Mesenchymal stem cell (in vitro differentiated cells and primary cell): ENCODE measurements at regions not wholly inside any gene's neighbourhood (a gene's known extent, or its start where the extent isn't known, plus 50 kb on each side); places are given as distances from the start of the nearest gene placed in this dataset.

Source experiments
- DNase-seq: peaks from one replicate; pipeline ENCODE4 v3.0.0-alpha.2; 2013
- H2AFZ ChIP-seq: one replicate; pipeline ENCODE4 v1.6.1; 2013; ENCODE audit warnings: low read depth, mild to moderate bottlenecking, control low read depth, inconsistent platforms, low read length, moderate library complexity
- H2AK5ac ChIP-seq: 2 replicates; pipeline ENCODE4 v1.6.1; 2013; ENCODE audit warnings: low read length, moderate library complexity, mild to moderate bottlenecking, inconsistent platforms; ENCODE audit not compliant: severe bottlenecking
- H2BK120ac ChIP-seq: one replicate; pipeline ENCODE4 v1.6.1; 2013; ENCODE audit warnings: low read depth, mild to moderate bottlenecking, inconsistent platforms, low read length, moderate library complexity
- H2BK12ac ChIP-seq, 2 experiments: one replicate each; pipeline ENCODE4 v1.6.1; 2013; ENCODE audit warnings: inconsistent platforms in 2 of 2, low read length in 2 of 2, mild to moderate bottlenecking in 2 of 2, moderate library complexity in 2 of 2, control low read depth in 1 of 2
- H2BK15ac ChIP-seq: one replicate; pipeline ENCODE4 v1.6.1; 2013; ENCODE audit warnings: mild to moderate bottlenecking, low read depth, inconsistent platforms; ENCODE audit not compliant: poor library complexity, severe bottlenecking
- H2BK5ac ChIP-seq: 2 replicates; pipeline ENCODE4 v1.6.1; 2013; ENCODE audit warnings: low read depth, mild to moderate bottlenecking, low read length, control low read depth, inconsistent platforms; ENCODE audit not compliant: poor library complexity, severe bottlenecking
- H3K14ac ChIP-seq, 2 experiments: one replicate each; pipeline ENCODE4 v1.6.1; 2013; ENCODE audit warnings: inconsistent platforms in 2 of 2, low read length in 2 of 2, control low read depth in 1 of 2, mild to moderate bottlenecking in 1 of 2, moderate library complexity in 1 of 2
- H3K18ac ChIP-seq, 2 experiments: one replicate each; pipeline ENCODE4 v1.6.1; 2013; ENCODE audit warnings: inconsistent platforms in 2 of 2, low read length in 2 of 2, control low read depth in 1 of 2, low read depth in 1 of 2, mild to moderate bottlenecking in 1 of 2
- H3K23ac ChIP-seq, 2 experiments: one replicate each; pipeline ENCODE4 v1.6.1; 2013; ENCODE audit warnings: inconsistent platforms in 2 of 2, low read length in 2 of 2, mild to moderate bottlenecking in 2 of 2, moderate library complexity in 2 of 2, control low read depth in 1 of 2
- H3K27ac ChIP-seq: 2 replicates; pipeline ENCODE4 v1.5.1; 2013; ENCODE audit warnings: mild to moderate bottlenecking, moderate library complexity, low read length, control low read depth, inconsistent platforms; ENCODE audit not compliant: poor library complexity, severe bottlenecking
- H3K27me3 ChIP-seq, 2 experiments: 2 replicates each; pipeline versions ENCODE4 v1.6.1 to v1.7.0; 2013; ENCODE audit warnings: low read length in 2 of 2, mild to moderate bottlenecking in 2 of 2, moderate library complexity in 2 of 2, control low read depth in 1 of 2, inconsistent platforms in 1 of 2; ENCODE audit not compliant: control insufficient read depth in 1 of 2, insufficient read depth in 1 of 2
- H3K36me3 ChIP-seq, 2 experiments: 2 replicates each; pipeline versions ENCODE4 v1.6.1 to v1.7.0; 2013; ENCODE audit warnings: low read length in 2 of 2, control low read depth in 1 of 2, inconsistent platforms in 1 of 2, low read depth in 1 of 2, mild to moderate bottlenecking in 1 of 2; ENCODE audit not compliant: insufficient read depth in 2 of 2, control insufficient read depth in 1 of 2
- H3K4ac ChIP-seq, 2 experiments: one replicate each; pipeline ENCODE4 v1.6.1; 2013; ENCODE audit warnings: inconsistent platforms in 2 of 2, low read length in 2 of 2, mild to moderate bottlenecking in 2 of 2, moderate library complexity in 2 of 2, control low read depth in 1 of 2, low read depth in 1 of 2
- H3K4me1 ChIP-seq: 2 replicates; pipeline ENCODE4 v1.6.1; 2013; ENCODE audit warnings: low read depth, low read length, control low read depth; ENCODE audit not compliant: control insufficient read depth, insufficient read depth
- H3K4me2 ChIP-seq: 2 replicates; pipeline ENCODE4 v1.6.1; 2013; ENCODE audit warnings: low read length, mild to moderate bottlenecking, inconsistent platforms; ENCODE audit not compliant: poor library complexity, severe bottlenecking
- H3K4me3 ChIP-seq, 2 experiments: 2 replicates each; pipeline versions ENCODE4 v1.5.1 to v1.7.0; 2013; ENCODE audit warnings: low read length in 2 of 2, mild to moderate bottlenecking in 2 of 2, control low read depth in 1 of 2, low read depth in 1 of 2; ENCODE audit not compliant: insufficient read depth in 1 of 2
- H3K79me1 ChIP-seq: replicated peaks from 2 replicates; pipeline ENCODE4 v1.6.1; 2013; ENCODE audit warnings: mild to moderate bottlenecking, control low read depth, low read length, inconsistent platforms; ENCODE audit not compliant: poor library complexity, severe bottlenecking
- H3K9ac ChIP-seq: 2 replicates; pipeline ENCODE4 v1.7.0; 2013; ENCODE audit warnings: mild to moderate bottlenecking, low read length, moderate library complexity
- H3K9me3 ChIP-seq: 2 replicates; pipeline ENCODE4 v1.7.0; 2013; ENCODE audit warnings: mild to moderate bottlenecking, low read length; ENCODE audit not compliant: control insufficient read depth
- H4K8ac ChIP-seq: one replicate; pipeline ENCODE4 v1.6.1; 2013; ENCODE audit warnings: inconsistent platforms, mild to moderate bottlenecking, low read length, moderate library complexity
- H4K91ac ChIP-seq: one replicate; pipeline ENCODE4 v1.6.1; 2013; ENCODE audit warnings: mild to moderate bottlenecking, low read length, inconsistent platforms
- whole genome bisulfite sequencing: methylation state at CpG from one replicate; pipeline ENCODE4 v1.1.7; 2013; ENCODE audit warnings: mixed read lengths; 5-methylcytosine and 5-hydroxymethylcytosine counted together

DNA sequence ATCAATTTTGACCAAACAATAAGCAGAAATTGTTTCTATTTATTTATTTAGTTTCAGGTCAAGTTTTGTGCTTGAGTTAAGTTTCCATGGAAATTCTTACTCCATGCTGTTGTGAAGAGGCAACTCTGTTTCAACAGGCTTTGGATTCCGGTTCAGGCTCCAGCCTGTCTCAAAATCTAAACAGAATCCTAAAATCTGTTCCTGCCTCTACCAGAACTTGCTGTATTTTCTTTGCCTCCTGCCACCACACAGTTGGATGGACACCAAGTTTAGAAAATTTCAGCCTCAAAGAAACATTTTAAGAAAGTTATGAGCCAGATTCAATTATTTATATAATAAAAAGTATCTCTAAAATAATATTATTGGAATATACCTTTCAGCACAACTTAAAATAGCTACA lies 330.9 kb downstream of the FOXG1 start:
- Histone ChIP-seq H2BK120ac (no peak overlapping the region), H2BK12ac (no peak overlapping the region), H3K36me3 (no peaks in the 10 kb centered on the region), H3K14ac (no peak overlapping the region), H4K8ac (no peak overlapping the region), H4K91ac (no peak overlapping the region), H3K4me3 (no peak overlapping the region), H3K4me1 (no peaks in the 10 kb centered on the region), H3K9me3 (no peaks in the 10 kb centered on the region), H2BK5ac (no peak overlapping the region), H3K27ac (no peak overlapping the region), H3K4ac (no peak overlapping the region), H3K79me1 (no peaks in the 10 kb centered on the region), H3K18ac (no peak overlapping the region), H3K27me3 (no peaks in the 10 kb centered on the region), H2AFZ (no peak overlapping the region), H3K9ac (no peak overlapping the region), H2BK15ac (no peak overlapping the region), H3K4me2 (no peak overlapping the region), H2AK5ac (no peak overlapping the region), H3K23ac (no peak overlapping the region)
- DNase-seq, result no peak
- 72% methylated on average over 1 of the region's 1 CpG for WGBS

DNA sequence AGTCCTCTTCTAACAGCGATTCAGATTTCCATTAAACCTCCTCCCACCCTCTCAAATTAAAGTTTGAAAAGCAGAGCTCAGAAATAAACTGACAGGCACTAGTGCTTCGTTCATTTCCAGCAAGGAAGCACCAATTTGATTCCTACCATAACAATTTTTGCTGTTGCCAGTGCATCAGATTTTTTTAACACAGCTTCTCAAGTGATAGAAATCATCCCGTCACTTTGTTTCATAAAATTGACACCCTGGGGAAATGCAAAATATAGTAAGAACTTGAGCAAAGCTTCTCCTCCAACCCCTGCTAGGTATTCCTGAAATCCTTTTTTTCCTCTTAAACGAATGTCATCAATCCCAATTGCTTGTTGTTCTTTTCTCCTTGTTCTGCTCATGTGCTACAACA lies 332.1 kb downstream of the FOXG1 start:
- Histone ChIP-seq H3K27me3 (no peaks in the 10 kb centered on the region), H2AK5ac (no peak overlapping the region), H3K27ac (no peak overlapping the region), H2BK12ac (no peak overlapping the region), H3K36me3 (no peaks in the 10 kb centered on the region), H3K4me1 (no peaks in the 10 kb centered on the region), H4K91ac (no peak overlapping the region), H2BK15ac (no peak overlapping the region), H3K9me3 (no peaks in the 10 kb centered on the region), H2BK120ac (no peak overlapping the region), H3K18ac (no peak overlapping the region), H3K79me1 (no peaks in the 10 kb centered on the region), H3K4me3 (no peak overlapping the region), H3K23ac (no peak overlapping the region), H2AFZ (no peak overlapping the region), H3K14ac (no peak overlapping the region), H4K8ac (no peak overlapping the region), H3K4me2 (no peak overlapping the region), H3K9ac (no peak overlapping the region), H3K4ac (no peak overlapping the region), H2BK5ac (no peak overlapping the region)
- DNase-seq, result no peak
- WGBS, result 45% methylated on average over 4 of the region's 4 CpGs

DNA sequence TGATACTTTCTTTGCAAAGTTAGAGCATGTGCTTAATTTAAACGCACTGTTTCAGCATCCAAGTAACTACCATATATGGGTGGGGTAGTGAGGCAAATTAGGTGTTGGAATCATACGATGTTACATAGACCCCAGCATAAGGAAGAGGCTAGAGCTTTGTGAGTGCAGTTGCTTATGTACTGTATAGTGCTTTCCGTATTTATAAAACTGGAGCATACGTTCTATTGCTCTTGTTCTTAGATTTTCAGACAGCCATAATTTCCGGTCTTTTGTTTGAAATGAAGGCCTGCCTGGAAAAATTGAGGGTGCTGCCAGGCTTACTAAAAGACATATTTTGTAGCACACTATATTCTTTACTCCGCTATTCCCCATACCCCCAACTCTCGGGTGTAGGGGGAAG lies 335.7 kb downstream of the FOXG1 start:
- no peaks in the 10 kb centered on the region for H3K4me1 ChIP-seq
- no peaks in the 10 kb centered on the region for H3K79me1 ChIP-seq
- H3K9ac ChIP-seq, result no peak overlapping the region
- no peaks in the 10 kb centered on the region for H3K36me3 ChIP-seq
- H3K23ac ChIP-seq, result no peak overlapping the region
- no peak overlapping the region for H2AK5ac ChIP-seq
- no peaks in the 10 kb centered on the region for H3K9me3 ChIP-seq
- no peaks in the 10 kb centered on the region for H3K27me3 ChIP-seq
- H4K8ac ChIP-seq, result no peak overlapping the region
- no peak overlapping the region for H4K91ac ChIP-seq
- H2BK5ac ChIP-seq, result no peak overlapping the region
- no peak for DNase-seq
- no peak overlapping the region for H3K18ac ChIP-seq
- no peak overlapping the region for H3K27ac ChIP-seq
- no peak overlapping the region for H3K14ac ChIP-seq
- no peak overlapping the region for H3K4me2 ChIP-seq
- H2BK12ac ChIP-seq, result no peak overlapping the region
- no peak overlapping the region for H2AFZ ChIP-seq
- no peak overlapping the region for H2BK120ac ChIP-seq
- H3K4ac ChIP-seq, result no peak overlapping the region
- no peak overlapping the region for H3K4me3 ChIP-seq
- H2BK15ac ChIP-seq, result no peak overlapping the region
- 95% methylated on average over 4 of the region's 7 CpGs for WGBS

DNA sequence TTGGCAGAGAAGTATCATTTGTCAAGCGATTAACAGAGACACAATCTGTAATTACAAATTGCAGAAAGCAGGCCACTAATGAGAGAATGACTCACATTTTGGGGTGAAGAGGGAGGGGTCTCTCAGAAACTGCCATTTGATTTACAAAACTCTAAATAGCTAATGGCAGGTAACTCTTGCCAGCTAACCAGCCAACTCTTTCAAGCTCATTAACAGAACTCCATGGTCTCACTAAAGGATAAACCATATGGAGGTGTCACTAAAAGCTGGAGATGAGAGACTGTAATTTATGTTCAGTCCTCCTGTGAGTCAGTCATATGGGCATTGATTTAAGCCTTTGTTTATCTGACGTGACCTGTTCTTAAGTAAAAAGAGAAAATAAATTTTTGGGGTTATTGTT lies 336.4 kb downstream of the FOXG1 start:
- Histone ChIP-seq H2BK15ac (no peak overlapping the region), H2BK5ac (no peak overlapping the region), H2AK5ac (no peak overlapping the region), H3K4me3 (no peak overlapping the region), H2AFZ (no peak overlapping the region), H3K4me2 (no peak overlapping the region), H3K9ac (no peak overlapping the region), H3K18ac (no peak overlapping the region), H3K27ac (no peak overlapping the region), H3K9me3 (no peaks in the 10 kb centered on the region), H4K91ac (no peak overlapping the region), H3K23ac (no peak overlapping the region), H3K4ac (no peak overlapping the region), H4K8ac (no peak overlapping the region), H2BK120ac (no peak overlapping the region), H3K14ac (no peak overlapping the region), H3K4me1 (no peaks in the 10 kb centered on the region), H2BK12ac (no peak overlapping the region), H3K27me3 (no peaks in the 10 kb centered on the region), H3K79me1 (no peaks in the 10 kb centered on the region), H3K36me3 (no peaks in the 10 kb centered on the region)
- no peak for DNase-seq
- WGBS, result no CpG with 5 or more reads among the region's 2 CpGs
